Suprapubic skin (tissue), 4 donors: ENCODE measurements at regions not wholly inside any gene's neighbourhood (a gene's known extent, or its start where the extent isn't known, plus 50 kb on each side); places are given as distances from the start of the nearest gene placed in this dataset.

Experiments used
- CTCF ChIP-seq, 2 donors: fragments of 200-600 bp in 1 of 2; fragments of 450-650 bp in 1 of 2; sonication (generic) in 1 of 2; IDR thresholded peaks; one replicate each; pipeline ENCODE4 v1.5.1; 2016 to 2019; ENCODE audit warnings: antibody characterized with exemption in 2 of 2, mild to moderate bottlenecking in 1 of 2, moderate library complexity in 1 of 2
- EP300 ChIP-seq: sonication (generic); formaldehyde crosslinking; IDR thresholded peaks from one replicate; pipeline ENCODE4 v1.6.1; 2017; ENCODE audit warnings: antibody characterized with exemption
- POLR2AphosphoS5 ChIP-seq, 3 donors: sonication (generic); formaldehyde crosslinking; IDR thresholded peaks; one replicate each; pipeline ENCODE4 v1.6.1; 2017; ENCODE audit warnings: antibody characterized with exemption in 3 of 3

- TF ChIP-seq CTCF (IDR thresholded peaks at IDR 0.05) (no peak), EP300 (no peak), POLR2AphosphoS5 (IDR thresholded peaks at IDR 0.05) (peak in 1 of 3 donors; percentile 32)
These were observed 522.6 kb upstream of the AMELY start for GRCh38 chrY:7433817-7434809.
